ENCODE measurements at regions not wholly inside any gene's neighbourhood (a gene's known extent, or its start where the extent isn't known, plus 50 kb on each side); places are given as distances from the start of the nearest gene placed in this dataset.

GRCh38 chr11:134575504-134576230 is 163.6 kb upstream of the B3GAT1 start:
- TF ChIP-seq, protein P1, sequence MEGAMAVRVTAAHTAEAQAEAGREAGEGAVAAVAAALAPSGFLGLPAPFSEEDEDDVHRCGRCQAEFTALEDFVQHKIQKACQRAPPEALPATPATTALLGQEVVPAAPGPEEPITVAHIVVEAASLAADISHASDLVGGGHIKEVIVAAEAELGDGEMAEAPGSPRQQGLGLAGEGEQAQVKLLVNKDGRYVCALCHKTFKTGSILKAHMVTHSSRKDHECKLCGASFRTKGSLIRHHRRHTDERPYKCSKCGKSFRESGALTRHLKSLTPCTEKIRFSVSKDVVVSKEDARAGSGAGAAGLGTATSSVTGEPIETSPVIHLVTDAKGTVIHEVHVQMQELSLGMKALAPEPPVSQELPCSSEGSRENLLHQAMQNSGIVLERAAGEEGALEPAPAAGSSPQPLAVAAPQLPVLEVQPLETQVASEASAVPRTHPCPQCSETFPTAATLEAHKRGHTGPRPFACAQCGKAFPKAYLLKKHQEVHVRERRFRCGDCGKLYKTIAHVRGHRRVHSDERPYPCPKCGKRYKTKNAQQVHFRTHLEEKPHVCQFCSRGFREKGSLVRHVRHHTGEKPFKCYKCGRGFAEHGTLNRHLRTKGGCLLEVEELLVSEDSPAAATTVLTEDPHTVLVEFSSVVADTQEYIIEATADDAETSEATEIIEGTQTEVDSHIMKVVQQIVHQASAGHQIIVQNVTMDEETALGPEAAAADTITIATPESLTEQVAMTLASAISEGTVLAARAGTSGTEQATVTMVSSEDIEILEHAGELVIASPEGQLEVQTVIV (CRISPR knock-in tag; IDR thresholded peaks at IDR 0.05; ENCODE audit: borderline replicate concordance) = no peak
- TF ChIP-seq EZH2 (IDR thresholded peaks at IDR 0.05; ENCODE audit: borderline replicate concordance, low read depth, low read length) (no peak), TAF1 (IDR thresholded peaks at IDR 0.05; ENCODE audit: control insufficient read depth, extremely low read depth, insufficient read depth, low read length, severe bottlenecking) (no peak), FOS (IDR thresholded peaks at IDR 0.05; ENCODE audit: extremely low read depth, insufficient read length) (no peak), TBP (optimal IDR thresholded peaks at IDR 0.05; ENCODE audit: low read depth, low read length) (no peak), ELF4 (CRISPR knock-in tag; IDR thresholded peaks at IDR 0.05) (no peak), JUNB (CRISPR knock-in tag; conservative IDR thresholded peaks at IDR 0.05) (no peak), CTCF (IDR thresholded peaks at IDR 0.05 in 2 of 3, conservative IDR thresholded peaks at IDR 0.05 in 1 of 3; ENCODE audit: insufficient read depth in 2 of 3, low read depth in 1 of 3, low read length in 3 of 3) (no peak), FOXJ3 (CRISPR knock-in tag; IDR thresholded peaks at IDR 0.05) (no peak), ETS1 (conservative IDR thresholded peaks at IDR 0.05; ENCODE audit: control insufficient read depth, low read depth, low read length) (no peak)
- TF ChIP-seq, protein P2, sequence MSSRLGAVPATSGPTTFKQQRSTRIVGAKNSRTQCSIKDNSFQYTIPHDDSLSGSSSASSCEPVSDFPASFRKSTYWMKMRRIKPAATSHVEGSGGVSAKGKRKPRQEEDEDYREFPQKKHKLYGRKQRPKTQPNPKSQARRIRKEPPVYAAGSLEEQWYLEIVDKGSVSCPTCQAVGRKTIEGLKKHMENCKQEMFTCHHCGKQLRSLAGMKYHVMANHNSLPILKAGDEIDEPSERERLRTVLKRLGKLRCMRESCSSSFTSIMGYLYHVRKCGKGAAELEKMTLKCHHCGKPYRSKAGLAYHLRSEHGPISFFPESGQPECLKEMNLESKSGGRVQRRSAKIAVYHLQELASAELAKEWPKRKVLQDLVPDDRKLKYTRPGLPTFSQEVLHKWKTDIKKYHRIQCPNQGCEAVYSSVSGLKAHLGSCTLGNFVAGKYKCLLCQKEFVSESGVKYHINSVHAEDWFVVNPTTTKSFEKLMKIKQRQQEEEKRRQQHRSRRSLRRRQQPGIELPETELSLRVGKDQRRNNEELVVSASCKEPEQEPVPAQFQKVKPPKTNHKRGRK (tag; IDR thresholded peaks at IDR 0.05) = no peak
